ENCODE measurements at regions not wholly inside any gene's neighbourhood (a gene's known extent, or its start where the extent isn't known, plus 50 kb on each side); places are given as distances from the start of the nearest gene placed in this dataset.

- TF ChIP-seq POLR2A (IDR thresholded peaks at IDR 0.05) (no peak), CTCF (IDR thresholded peaks at IDR 0.05) (no peak)
Measured at GRCh38 chr1:83615370-83615769, 383.6 kb downstream of the TTLL7 start.

Measured in Peyer's patch (tissue), 4 donors.